MG63 (cell line): ENCODE measurements at regions not wholly inside any gene's neighbourhood (a gene's known extent, or its start where the extent isn't known, plus 50 kb on each side); places are given as distances from the start of the nearest gene placed in this dataset.
"Not testable (repeated sequence)": the region's sequence is repeated elsewhere in the genome, so short reads cannot be mapped to it uniquely, and the experiment has no call there.

Experiments
- DNase-seq: peaks from one replicate; pipeline ENCODE4 v3.0.0-alpha.2; 2020
- H3K27me3 ChIP-seq: fragments of 250-450 bp; sonication (Bioruptor Pico); 2 replicates; pipeline ENCODE4 v1.5.1; 2020; ENCODE audit warnings: mild to moderate bottlenecking, moderate library complexity
- H3K36me3 ChIP-seq: fragments of 250-450 bp; sonication (Bioruptor Pico); 2 replicates; pipeline ENCODE4 v1.5.1; 2020; ENCODE audit warnings: mild to moderate bottlenecking, moderate library complexity
- H3K4me3 ChIP-seq: fragments of 250-450 bp; sonication (Bioruptor Pico); 2 replicates; pipeline ENCODE4 v1.5.1; 2020; ENCODE audit warnings: mild to moderate bottlenecking, moderate library complexity
- H3K9me3 ChIP-seq: fragments of 250-450 bp; sonication (Bioruptor Pico); 2 replicates; pipeline ENCODE4 v1.5.1; 2020; ENCODE audit warnings: mild to moderate bottlenecking, moderate library complexity

DNA sequence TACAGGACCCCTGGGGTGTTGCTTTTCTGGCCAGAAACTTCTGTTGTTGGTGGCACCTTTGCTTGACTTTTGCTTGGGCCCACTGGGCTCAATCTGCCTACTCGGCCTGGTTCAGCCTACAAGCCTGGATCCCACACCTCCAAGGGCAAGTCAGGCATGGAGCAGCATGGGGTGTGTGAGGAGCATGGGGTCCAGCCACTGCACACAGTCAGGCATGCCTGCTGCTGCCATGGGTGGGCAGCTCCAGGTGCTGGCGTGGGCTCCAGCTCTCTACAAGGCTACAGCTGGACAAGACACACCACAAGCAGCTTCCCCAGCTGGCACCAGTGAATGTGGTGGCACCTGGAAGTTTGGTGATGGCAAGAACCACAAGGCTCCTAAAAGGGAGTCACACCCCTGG, 1683.1 kb upstream of the ADGRL3 start:
- Histone ChIP-seq H3K9me3 (no peaks in the 10 kb centered on the region), H3K27me3 (no peaks in the 10 kb centered on the region), H3K36me3 (no peaks in the 10 kb centered on the region), H3K4me3 (no peak overlapping the region)
- DNase-seq: no peak

- Histone ChIP-seq H3K27me3 (no peaks in the 10 kb centered on the region), H3K9me3 (no peaks in the 10 kb centered on the region), H3K36me3 (no peaks in the 10 kb centered on the region), H3K4me3 (no peak overlapping the region)
- DNase-seq: no peak
Measured at GRCh38 chr4:59518005-59518823, 1681.9 kb upstream of the ADGRL3 start.

GRCh38 chr4:59525885-59526284, 1674.2 kb upstream of the ADGRL3 start:
- Histone ChIP-seq H3K27me3 (no peaks in the 10 kb centered on the region), H3K9me3 (no peaks in the 10 kb centered on the region), H3K36me3 (no peaks in the 10 kb centered on the region), H3K4me3 (no peak overlapping the region)
- DNase-seq: no peak

DNA sequence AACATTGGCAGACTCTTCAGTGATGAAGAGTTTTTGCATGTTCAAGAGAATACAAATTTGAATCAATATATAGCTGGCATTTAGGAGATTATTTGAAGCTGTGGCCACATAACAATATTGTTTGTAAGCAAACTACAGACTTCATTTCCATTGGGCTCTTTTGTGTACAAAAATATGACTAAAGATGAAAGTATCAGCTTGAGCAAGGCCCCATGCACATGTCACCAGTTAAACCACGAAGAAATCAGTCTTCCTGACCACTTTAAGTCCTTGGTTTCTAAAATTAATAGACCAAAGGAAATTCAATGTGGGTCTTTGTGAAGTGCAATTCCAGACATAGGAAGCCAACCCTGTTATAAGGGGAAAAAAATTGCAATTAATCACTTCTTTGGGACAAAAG, 1664.6 kb upstream of the ADGRL3 start:
- Histone ChIP-seq H3K9me3 (no peaks in the 10 kb centered on the region), H3K36me3 (no peaks in the 10 kb centered on the region), H3K27me3 (no peaks in the 10 kb centered on the region), H3K4me3 (no peak overlapping the region)
- DNase-seq: no peak

- H3K4me3 ChIP-seq: no peak overlapping the region
Measured at GRCh38 chr4:59536428-59536827, 1663.7 kb upstream of the ADGRL3 start.

GRCh38 chr4:59537246-59537886, 1662.8 kb upstream of the ADGRL3 start:
- Histone ChIP-seq H3K9me3 (no peaks in the 10 kb centered on the region), H3K4me3 (no peak overlapping the region), H3K27me3 (no peaks in the 10 kb centered on the region), H3K36me3 (no peaks in the 10 kb centered on the region)
- DNase-seq: no peak

More at GRCh38 chr4:59536428-59536827, 1663.7 kb upstream of the ADGRL3 start:
- Histone ChIP-seq H3K36me3 (no peaks in the 10 kb centered on the region), H3K9me3 (no peaks in the 10 kb centered on the region), H3K27me3 (no peaks in the 10 kb centered on the region)
- no peak for DNase-seq

DNA sequence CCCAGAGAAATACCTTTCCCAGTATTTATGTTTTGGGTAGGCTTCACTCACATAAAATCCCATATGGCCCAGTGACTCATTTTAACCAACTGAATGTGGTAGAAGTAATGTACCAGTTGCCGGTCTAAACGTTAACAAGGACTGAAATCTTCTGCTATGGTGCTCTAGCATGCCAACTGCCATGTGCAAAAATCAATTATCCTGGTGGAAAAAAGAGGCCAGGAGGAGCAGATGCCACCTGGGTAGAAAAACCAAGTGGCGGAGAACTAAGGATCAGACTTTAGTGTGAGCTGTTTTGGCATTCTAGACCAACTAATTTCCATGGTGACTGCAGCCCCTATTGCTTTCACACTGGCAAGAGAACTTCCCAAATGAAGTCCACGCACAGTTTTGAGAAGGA, 1660.7 kb upstream of the ADGRL3 start:
- Histone ChIP-seq H3K27me3 (no peaks in the 10 kb centered on the region), H3K36me3 (no peaks in the 10 kb centered on the region)
- no peak for DNase-seq

GRCh38 chr4:59540311-59540710, 1659.8 kb upstream of the ADGRL3 start:
- no peaks in the 10 kb centered on the region for H3K27me3 ChIP-seq
- H3K9me3 ChIP-seq: no peaks in the 10 kb centered on the region
- DNase-seq: no peak
- no peaks in the 10 kb centered on the region for H3K36me3 ChIP-seq
- no peak overlapping the region for H3K4me3 ChIP-seq

More for the DNA sequence above, 1660.7 kb upstream of the ADGRL3 start:
- Histone ChIP-seq H3K4me3 (no peak overlapping the region), H3K9me3 (no peaks in the 10 kb centered on the region)

DNA sequence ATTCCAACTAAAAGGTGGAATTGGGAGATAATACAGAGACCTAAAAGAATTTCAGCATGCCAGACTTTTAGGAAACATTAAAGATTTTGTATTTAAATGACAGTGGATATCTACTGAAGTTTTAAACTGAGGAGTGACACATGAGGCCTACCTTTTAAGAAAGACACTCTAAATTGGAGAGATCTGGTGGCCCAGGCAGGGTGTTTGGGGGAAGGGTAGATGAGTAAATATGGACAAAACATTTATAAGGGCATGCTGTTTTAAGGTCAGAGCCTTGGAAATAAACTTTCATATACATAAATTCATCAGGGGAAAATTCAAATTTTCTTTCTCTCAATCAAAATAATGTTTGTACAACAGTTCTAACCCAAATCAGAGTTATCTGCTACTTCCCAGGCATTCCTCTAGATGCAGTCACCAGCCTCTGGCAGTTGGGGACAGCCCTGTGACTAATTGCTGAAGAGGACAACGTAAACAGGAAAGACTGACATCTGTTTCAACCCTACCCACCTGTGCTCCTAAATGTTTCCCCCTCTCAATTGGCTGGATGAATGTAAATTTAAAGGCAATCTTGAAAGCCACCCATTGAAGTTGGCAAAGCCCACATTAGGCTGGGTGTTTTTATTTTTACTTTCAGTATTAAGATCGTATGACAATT, 1646.9 kb upstream of the ADGRL3 start:
- no peaks in the 10 kb centered on the region for H3K27me3 ChIP-seq
- no peaks in the 10 kb centered on the region for H3K36me3 ChIP-seq
- H3K4me3 ChIP-seq: peak overlapping the region; percentile 45
- peak; percentile 19 for DNase-seq
- no peaks in the 10 kb centered on the region for H3K9me3 ChIP-seq

- DNase-seq: peak; percentile 2
- H3K27me3 ChIP-seq: no peaks in the 10 kb centered on the region
- H3K9me3 ChIP-seq: no peaks in the 10 kb centered on the region
- H3K36me3 ChIP-seq: no peaks in the 10 kb centered on the region
- H3K4me3 ChIP-seq: peak overlapping the region; percentile 45
Measured at GRCh38 chr4:59553721-59554091, 1646.4 kb upstream of the ADGRL3 start.

DNA sequence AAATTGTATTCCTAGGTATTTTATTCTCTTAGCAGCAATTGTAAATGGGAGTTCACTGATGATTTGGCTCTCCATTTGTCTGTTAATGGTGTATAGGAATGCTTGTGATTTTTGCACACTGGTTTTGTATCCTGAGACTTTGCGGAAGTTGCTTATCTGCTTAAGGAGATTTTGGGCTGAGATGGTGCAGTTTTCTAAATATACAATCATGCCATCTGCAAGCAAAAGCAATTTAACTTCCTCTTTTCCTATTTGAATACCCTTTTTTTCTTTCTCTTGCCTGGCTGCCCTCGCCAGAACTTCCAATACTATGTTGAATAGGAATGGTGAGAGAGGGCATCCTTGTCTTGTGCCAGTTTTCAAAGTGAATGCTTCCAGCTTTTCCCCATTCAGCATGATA, 1643.9 kb upstream of the ADGRL3 start:
- not testable (repeated sequence) for DNase-seq

GRCh38 chr4:59560141-59560648, 1639.9 kb upstream of the ADGRL3 start:
- H3K9me3 ChIP-seq, H3K36me3 ChIP-seq, DNase-seq, H3K27me3 ChIP-seq, H3K4me3 ChIP-seq: not testable (repeated sequence)

More for the DNA sequence above, 1643.9 kb upstream of the ADGRL3 start:
- not testable (repeated sequence) for H3K27me3 ChIP-seq, H3K36me3 ChIP-seq, H3K9me3 ChIP-seq, H3K4me3 ChIP-seq

DNA sequence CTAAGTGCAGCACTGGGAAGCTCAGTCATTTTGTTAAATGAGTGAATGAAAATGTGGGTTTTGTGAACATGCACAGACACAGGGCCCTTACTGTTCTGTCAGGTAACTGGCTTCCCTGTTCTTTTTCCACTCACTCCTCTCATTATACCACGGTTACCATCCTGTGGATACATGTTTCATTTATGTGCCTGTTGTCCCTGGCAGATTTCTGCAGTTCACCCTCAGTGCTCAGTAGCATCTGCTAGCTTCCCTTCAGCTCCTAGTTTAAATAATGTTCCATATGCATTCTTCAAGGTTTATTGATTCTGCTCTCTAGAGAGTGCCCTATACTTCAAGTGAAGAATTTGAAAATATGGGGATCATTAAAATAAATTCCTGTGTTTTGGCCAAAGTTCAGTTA, 1634.3 kb upstream of the ADGRL3 start:
- H3K9me3 ChIP-seq: no peaks in the 10 kb centered on the region
- no peak overlapping the region for H3K4me3 ChIP-seq
- H3K36me3 ChIP-seq: no peaks in the 10 kb centered on the region
- H3K27me3 ChIP-seq: no peaks in the 10 kb centered on the region
- DNase-seq: no peak

- H3K9me3 ChIP-seq: no peaks in the 10 kb centered on the region
- no peaks in the 10 kb centered on the region for H3K27me3 ChIP-seq
- no peaks in the 10 kb centered on the region for H3K36me3 ChIP-seq
- DNase-seq: no peak
- H3K4me3 ChIP-seq: no peak overlapping the region
Measured at GRCh38 chr4:59570860-59571476, 1629.2 kb upstream of the ADGRL3 start.

- H3K9me3 ChIP-seq: no peaks in the 10 kb centered on the region
- no peaks in the 10 kb centered on the region for H3K36me3 ChIP-seq
- DNase-seq: no peak
- H3K4me3 ChIP-seq: no peak overlapping the region
- no peaks in the 10 kb centered on the region for H3K27me3 ChIP-seq
Measured at GRCh38 chr4:59571805-59572430, 1628.2 kb upstream of the ADGRL3 start.

DNA sequence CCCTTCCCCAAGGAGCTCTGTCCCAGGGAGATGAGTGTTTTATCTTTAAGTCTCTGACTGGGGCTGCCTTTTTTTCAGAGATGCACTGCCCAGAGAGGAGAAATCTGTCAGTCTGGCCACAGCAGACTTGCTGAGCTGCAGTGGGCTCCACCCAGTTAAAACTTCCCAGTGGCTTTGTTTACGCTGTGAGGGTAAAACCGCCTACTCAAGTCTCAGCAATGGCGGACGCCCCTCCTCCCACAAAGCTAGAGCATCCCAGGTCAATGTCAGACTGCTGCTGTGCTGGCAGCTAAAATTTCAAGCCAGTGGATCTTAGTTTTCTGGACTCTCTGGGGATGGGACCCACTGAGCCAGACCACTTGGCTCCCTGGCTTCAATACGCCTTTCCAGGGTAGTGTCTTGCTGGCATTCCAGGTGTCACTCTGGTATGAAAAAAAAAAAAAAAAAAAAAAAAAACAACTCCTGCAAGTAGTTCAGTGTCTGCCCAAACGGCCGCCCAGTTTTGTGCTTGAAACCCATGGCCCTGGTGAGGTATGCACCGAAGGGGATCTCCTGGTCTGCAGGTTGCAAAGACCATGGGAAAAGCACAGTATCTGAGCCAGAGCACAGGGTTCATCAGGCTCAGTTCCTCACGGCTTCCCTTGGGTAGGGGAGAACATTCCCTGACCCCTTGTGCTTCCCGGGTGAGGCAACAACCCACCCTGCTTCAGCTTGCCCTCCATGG, 1616.1 kb upstream of the ADGRL3 start:
- H3K36me3 ChIP-seq: no peaks in the 10 kb centered on the region
- no peaks in the 10 kb centered on the region for H3K27me3 ChIP-seq

More for the DNA sequence above, 1616.1 kb upstream of the ADGRL3 start:
- Histone ChIP-seq H3K9me3 (no peaks in the 10 kb centered on the region), H3K4me3 (no peak overlapping the region)
- DNase-seq: no peak
